ENCODE measurements at regions not wholly inside any gene's neighbourhood (a gene's known extent, or its start where the extent isn't known, plus 50 kb on each side); places are given as distances from the start of the nearest gene placed in this dataset.
A peak's percentile ranks its signal among the peaks of the same experiment; 100 is the strongest.

DNA sequence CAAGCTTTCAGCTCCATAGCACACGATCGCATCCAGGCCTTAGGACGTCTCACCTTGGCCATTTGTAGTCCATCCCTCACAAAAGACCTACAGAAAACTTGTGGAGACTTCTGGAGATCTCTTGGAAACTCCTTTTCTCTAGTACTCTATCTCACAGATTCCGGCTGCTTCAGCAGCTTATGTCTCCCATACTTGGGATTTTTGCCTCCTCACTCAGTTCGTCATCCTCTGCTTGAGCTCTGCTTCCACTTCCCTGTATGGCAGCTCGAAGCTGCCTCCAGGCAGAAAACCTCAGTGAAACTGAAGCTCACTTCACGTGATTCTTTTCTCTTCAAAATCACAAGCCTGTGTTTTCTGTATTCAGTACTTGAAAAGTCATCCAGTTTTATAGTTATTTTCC, 178.7 kb upstream of the GDF10 start:
- Mint-ChIP-seq H3K4me1 (ENCODE audit: low read depth) (peaks cover 7% of the 10 kb centered on the region), H3K4me3 (no peak overlapping the region), H3K36me3 (ENCODE audit: low read depth) (no peaks in the 10 kb centered on the region), H3K27me3 (no peaks in the 10 kb centered on the region), H3K9me3 (no peaks in the 10 kb centered on the region), H3K27ac (no peak overlapping the region)
- TF ChIP-seq, protein P1, sequence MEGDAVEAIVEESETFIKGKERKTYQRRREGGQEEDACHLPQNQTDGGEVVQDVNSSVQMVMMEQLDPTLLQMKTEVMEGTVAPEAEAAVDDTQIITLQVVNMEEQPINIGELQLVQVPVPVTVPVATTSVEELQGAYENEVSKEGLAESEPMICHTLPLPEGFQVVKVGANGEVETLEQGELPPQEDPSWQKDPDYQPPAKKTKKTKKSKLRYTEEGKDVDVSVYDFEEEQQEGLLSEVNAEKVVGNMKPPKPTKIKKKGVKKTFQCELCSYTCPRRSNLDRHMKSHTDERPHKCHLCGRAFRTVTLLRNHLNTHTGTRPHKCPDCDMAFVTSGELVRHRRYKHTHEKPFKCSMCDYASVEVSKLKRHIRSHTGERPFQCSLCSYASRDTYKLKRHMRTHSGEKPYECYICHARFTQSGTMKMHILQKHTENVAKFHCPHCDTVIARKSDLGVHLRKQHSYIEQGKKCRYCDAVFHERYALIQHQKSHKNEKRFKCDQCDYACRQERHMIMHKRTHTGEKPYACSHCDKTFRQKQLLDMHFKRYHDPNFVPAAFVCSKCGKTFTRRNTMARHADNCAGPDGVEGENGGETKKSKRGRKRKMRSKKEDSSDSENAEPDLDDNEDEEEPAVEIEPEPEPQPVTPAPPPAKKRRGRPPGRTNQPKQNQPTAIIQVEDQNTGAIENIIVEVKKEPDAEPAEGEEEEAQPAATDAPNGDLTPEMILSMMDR (IDR thresholded peaks at IDR 0.05): no peak
- ChIA-PET POLR2A (interaction anchor here (0.6 kb wide), 1 partner anchor 51 kb away, joined by 3 read pairs; no protein-coding TSS in a partner anchor), CTCF (interaction anchor here (1.1 to 2.4 kb wide), 3 partner anchors 73 to 190 kb away, joined by 4 to 12 read pairs (median 8); no protein-coding TSS in a partner anchor)
- ATAC-seq (no peak), DNase-seq (no peak)
- intact Hi-C loops (cut with micrococcal nuclease): loop anchor here (10.0 kb wide), 1 partner anchor 63 kb away; no protein-coding TSS in a partner anchor

DNA sequence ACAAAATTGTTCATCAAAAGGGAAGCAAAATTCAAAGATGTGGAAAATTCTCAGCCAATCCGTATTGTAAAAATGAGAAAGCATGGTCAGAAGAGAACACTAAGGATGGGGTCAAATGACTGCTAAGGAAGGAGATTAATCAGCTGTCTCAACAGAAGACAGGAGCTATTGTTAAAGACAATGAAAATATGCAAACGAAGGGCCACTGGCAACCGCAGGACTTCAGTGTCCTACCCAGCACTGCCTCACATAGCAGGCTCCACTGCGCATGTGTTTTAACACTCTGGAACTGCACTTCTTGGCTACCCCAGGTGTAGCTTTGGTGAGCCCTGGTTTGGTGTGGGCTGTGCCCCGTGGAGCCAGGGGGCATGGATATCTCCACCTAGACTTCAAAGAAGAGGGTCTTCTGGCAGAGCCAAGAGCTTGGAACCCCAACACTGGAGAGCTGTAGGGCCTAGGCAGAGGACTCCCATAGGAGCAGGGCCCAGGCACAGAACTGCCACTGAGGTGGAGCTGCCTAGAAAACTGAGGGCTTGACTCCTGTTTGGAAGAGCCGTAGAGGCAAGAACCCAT, 176.2 kb upstream of the GDF10 start:
- peaks cover 17% of the 10 kb centered on the region for H3K4me1 Mint-ChIP-seq (ENCODE audit: low read depth)
- H3K4me3 Mint-ChIP-seq: no peak overlapping the region
- ATAC-seq (no peak), DNase-seq (no peak)
- no peaks in the 10 kb centered on the region for H3K27me3 Mint-ChIP-seq
- H3K36me3 Mint-ChIP-seq (ENCODE audit: low read depth): no peaks in the 10 kb centered on the region
- ChIA-PET CTCF (no interaction called here), POLR2A (interaction anchor here (0.6 kb wide), 1 partner anchor 44 kb away, joined by 3 read pairs; no protein-coding TSS in a partner anchor)
- intact Hi-C loops (cut with micrococcal nuclease): loop anchor here (10.0 kb wide), 1 partner anchor 61 kb away; no protein-coding TSS in a partner anchor
- H3K9me3 Mint-ChIP-seq: no peaks in the 10 kb centered on the region
- no peak overlapping the region for H3K27ac Mint-ChIP-seq
- TF ChIP-seq, protein P1 (IDR thresholded peaks at IDR 0.05): no peak

DNA sequence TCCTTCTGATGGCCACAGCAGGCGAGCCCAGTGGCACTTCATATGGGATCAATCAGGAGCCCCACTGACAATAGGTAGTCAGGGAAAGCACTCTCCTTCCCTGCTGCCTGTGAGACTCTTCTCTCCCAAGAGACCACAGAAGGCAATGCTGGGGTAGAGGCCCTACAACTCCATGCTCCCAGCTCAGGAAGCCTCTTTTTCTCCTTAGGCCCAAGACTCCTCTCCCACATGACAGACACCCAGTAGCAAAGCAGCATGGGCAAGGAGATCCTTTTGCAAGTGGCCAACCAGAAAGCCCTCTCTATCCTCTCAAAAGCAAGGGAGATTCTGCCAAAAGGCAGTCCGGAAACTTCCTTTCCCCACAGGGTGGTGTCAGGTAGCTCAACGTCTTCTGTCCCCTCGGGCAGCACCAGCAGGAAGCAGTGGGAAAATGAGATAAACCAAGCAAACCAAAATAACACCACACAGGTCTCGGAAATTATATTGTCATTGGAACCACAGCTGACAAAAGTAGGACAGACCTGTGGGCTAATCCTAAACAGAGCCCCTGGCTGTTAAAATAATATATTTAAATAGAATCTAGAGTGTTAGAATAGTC, 172.7 kb upstream of the GDF10 start:
- intact Hi-C loops (cut with micrococcal nuclease): loop anchor here (10.0 kb wide), 1 partner anchor 58 kb away; no protein-coding TSS in a partner anchor
- TF ChIP-seq, protein P1 (IDR thresholded peaks at IDR 0.05): no peak
- Mint-ChIP-seq H3K27me3 (no peaks in the 10 kb centered on the region), H3K4me1 (ENCODE audit: low read depth) (peaks cover 21% of the 10 kb centered on the region), H3K27ac (peak overlapping the region; percentile 48), H3K36me3 (ENCODE audit: low read depth) (no peaks in the 10 kb centered on the region), H3K4me3 (no peak overlapping the region), H3K9me3 (no peaks in the 10 kb centered on the region)
- ATAC-seq (no peak), DNase-seq (no peak)
- ChIA-PET POLR2A (no interaction called here), CTCF (interaction anchor here (0.8 to 1.8 kb wide), 7 partner anchors 11 to 213 kb away, joined by 3 to 6 read pairs (median 4); no protein-coding TSS in a partner anchor)

DNA sequence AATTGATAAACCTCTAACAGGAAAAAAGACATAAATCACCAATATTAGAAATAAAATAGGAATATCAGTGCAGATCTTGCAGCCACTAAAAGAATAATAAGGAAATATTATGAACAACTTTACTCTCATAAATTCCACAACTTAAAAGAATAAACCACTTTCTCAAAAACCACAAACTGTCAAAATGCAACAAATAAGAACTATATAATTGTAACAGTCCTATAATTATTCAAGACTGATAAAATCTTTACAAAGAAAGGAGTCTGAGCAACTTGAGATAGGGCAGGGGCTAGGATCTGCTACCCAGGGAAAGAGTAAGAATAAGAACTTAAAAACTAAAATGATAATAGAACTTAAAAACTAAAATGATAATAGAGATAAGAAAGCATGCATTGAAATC, 169.5 kb upstream of the GDF10 start:
- no peaks in the 10 kb centered on the region for H3K27me3 Mint-ChIP-seq
- ATAC-seq (no peak), DNase-seq (no peak)
- H3K4me3 Mint-ChIP-seq: no peak overlapping the region
- H3K27ac Mint-ChIP-seq: no peak overlapping the region
- H3K4me1 Mint-ChIP-seq (ENCODE audit: low read depth): peaks cover 23% of the 10 kb centered on the region
- no peaks in the 10 kb centered on the region for H3K36me3 Mint-ChIP-seq (ENCODE audit: low read depth)
- POLR2A ChIA-PET: no interaction called here
- TF ChIP-seq, protein P1 (IDR thresholded peaks at IDR 0.05): no peak
- CTCF ChIA-PET: no interaction called here
- intact Hi-C loops (cut with micrococcal nuclease): no loop called here
- no peaks in the 10 kb centered on the region for H3K9me3 Mint-ChIP-seq

All from activated CD8-positive, alpha-beta T cell treated with anti-CD3 and anti-CD28 coated beads for 36 hours (primary cell).